Lower leg skin (tissue), 3 donors: ENCODE measurements at regions not wholly inside any gene's neighbourhood (a gene's known extent, or its start where the extent isn't known, plus 50 kb on each side); places are given as distances from the start of the nearest gene placed in this dataset.

ENCODE experiments used
- POLR2A ChIP-seq, 2 donors: fragments of 450-650 bp; IDR thresholded peaks; one replicate each; pipeline ENCODE4 v1.6.1; 2016 to 2017; ENCODE audit warnings: antibody characterized with exemption in 2 of 2, mild to moderate bottlenecking in 1 of 2, moderate library complexity in 1 of 2
- TF ChIP-seq, protein P1 (sequence below), 3 donors: fragments of 450-650 bp; IDR thresholded peaks; one replicate each; pipeline ENCODE4 v1.5.1; 2016; ENCODE audit warnings: antibody characterized with exemption in 3 of 3, mild to moderate bottlenecking in 3 of 3, moderate library complexity in 2 of 3

DNA sequence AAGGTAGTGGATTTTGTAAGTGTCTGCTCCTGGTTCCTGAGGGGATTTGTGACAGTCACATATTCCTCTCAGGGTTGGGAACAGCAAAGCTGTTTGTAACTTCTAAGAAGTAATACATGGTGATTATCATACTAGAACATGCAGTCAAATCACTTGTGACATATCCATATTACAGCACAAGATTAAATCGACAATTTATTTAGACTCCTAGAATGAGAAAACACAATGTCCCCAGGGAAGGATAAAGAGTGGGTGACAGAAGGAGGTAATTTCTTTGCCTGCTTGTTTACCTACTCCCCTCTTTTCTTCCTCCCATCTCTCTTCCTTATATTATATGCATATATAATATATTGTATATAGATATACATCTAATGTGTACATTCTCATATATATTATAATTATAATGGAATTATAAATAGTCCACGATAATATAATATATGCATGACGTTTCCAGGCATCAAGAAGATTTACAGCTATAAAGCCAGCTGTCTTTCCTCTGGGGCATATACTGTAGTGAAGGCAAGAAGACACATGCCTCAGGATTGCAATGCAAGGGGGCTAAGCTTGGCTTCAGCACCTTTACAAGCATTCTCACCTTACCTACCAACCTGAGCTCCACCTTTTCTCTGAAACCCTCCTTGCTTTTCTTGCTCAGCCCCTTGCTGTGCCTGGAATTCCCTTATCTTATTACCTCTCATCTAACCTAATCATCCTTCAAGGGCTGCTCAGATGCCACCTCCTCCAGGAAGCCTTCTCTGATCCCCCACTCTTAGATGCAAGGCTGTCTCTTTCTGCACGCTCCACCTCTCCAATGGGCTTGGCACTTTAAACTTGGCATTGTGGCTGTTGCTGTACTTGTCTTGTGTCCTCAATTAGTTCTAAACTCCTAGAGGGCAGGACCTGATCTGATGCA is 73.1 kb upstream of the PIAS1 start:
- TF ChIP-seq, protein P1, sequence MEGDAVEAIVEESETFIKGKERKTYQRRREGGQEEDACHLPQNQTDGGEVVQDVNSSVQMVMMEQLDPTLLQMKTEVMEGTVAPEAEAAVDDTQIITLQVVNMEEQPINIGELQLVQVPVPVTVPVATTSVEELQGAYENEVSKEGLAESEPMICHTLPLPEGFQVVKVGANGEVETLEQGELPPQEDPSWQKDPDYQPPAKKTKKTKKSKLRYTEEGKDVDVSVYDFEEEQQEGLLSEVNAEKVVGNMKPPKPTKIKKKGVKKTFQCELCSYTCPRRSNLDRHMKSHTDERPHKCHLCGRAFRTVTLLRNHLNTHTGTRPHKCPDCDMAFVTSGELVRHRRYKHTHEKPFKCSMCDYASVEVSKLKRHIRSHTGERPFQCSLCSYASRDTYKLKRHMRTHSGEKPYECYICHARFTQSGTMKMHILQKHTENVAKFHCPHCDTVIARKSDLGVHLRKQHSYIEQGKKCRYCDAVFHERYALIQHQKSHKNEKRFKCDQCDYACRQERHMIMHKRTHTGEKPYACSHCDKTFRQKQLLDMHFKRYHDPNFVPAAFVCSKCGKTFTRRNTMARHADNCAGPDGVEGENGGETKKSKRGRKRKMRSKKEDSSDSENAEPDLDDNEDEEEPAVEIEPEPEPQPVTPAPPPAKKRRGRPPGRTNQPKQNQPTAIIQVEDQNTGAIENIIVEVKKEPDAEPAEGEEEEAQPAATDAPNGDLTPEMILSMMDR (IDR thresholded peaks at IDR 0.05) = no peak
- no peak for TF ChIP-seq POLR2A (IDR thresholded peaks at IDR 0.05)
